ENCODE measurements at regions not wholly inside any gene's neighbourhood (a gene's known extent, or its start where the extent isn't known, plus 50 kb on each side); places are given as distances from the start of the nearest gene placed in this dataset.

DNA sequence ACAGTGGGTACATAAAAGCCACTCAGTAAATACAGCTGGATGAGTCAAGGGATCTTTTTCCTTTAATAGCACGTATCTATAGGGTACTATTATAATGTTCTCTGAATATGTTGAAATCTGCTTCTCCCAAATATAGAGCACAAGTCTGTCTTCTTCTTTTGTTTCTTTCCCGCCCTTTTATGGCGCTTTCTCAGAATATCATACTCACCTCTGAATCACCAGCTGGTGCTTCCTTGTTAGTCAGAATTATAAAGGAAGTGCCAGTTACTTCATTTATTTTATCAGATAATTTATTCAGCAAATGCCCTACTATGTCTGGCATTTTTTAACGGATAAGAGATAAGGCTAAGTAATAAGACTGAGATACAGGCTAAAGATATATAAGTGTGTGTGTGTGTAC lies 772.9 kb downstream of the SORCS3 start:
- TF ChIP-seq, protein P1, sequence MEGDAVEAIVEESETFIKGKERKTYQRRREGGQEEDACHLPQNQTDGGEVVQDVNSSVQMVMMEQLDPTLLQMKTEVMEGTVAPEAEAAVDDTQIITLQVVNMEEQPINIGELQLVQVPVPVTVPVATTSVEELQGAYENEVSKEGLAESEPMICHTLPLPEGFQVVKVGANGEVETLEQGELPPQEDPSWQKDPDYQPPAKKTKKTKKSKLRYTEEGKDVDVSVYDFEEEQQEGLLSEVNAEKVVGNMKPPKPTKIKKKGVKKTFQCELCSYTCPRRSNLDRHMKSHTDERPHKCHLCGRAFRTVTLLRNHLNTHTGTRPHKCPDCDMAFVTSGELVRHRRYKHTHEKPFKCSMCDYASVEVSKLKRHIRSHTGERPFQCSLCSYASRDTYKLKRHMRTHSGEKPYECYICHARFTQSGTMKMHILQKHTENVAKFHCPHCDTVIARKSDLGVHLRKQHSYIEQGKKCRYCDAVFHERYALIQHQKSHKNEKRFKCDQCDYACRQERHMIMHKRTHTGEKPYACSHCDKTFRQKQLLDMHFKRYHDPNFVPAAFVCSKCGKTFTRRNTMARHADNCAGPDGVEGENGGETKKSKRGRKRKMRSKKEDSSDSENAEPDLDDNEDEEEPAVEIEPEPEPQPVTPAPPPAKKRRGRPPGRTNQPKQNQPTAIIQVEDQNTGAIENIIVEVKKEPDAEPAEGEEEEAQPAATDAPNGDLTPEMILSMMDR (IDR thresholded peaks at IDR 0.05; ENCODE audit: control insufficient read depth, extremely low read depth, insufficient read depth): no peak
- no peak for DNase-seq (ENCODE audit: low read depth)
- H3K4me3 ChIP-seq (ENCODE audit: low read depth, low read length): no peak overlapping the region

GRCh38 chr10:105409370-105409769 lies 768.3 kb downstream of the SORCS3 start:
- H3K4me3 ChIP-seq (ENCODE audit: low read depth, low read length): no peak overlapping the region

DNA sequence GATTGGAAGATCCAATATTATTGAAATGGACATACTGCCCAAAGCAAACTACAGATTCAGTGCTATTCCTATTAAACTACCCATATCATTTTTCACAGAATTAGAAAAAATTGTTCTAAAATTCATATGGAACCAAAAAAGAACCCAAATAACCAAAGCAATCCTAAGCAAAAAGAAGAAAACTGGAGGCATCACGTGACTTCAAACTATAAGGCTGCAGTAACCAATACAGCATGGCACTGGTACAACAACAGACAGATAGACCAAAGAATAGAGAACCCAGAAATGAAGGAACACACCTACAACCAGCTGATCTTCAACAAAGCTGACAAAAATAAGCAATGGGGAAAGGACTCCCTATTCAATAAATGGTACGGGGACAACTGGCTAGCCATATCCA lies 765.4 kb downstream of the SORCS3 start:
- H3K4me3 ChIP-seq (ENCODE audit: low read depth, low read length): no peak overlapping the region
- TF ChIP-seq, protein P1 (IDR thresholded peaks at IDR 0.05; ENCODE audit: control insufficient read depth, extremely low read depth, insufficient read depth): no peak
- no peak for DNase-seq (ENCODE audit: low read depth)

More at GRCh38 chr10:105409370-105409769, 768.3 kb downstream of the SORCS3 start:
- TF ChIP-seq, protein P1 (IDR thresholded peaks at IDR 0.05; ENCODE audit: control insufficient read depth, extremely low read depth, insufficient read depth): no peak
- DNase-seq (ENCODE audit: low read depth): no peak

DNA sequence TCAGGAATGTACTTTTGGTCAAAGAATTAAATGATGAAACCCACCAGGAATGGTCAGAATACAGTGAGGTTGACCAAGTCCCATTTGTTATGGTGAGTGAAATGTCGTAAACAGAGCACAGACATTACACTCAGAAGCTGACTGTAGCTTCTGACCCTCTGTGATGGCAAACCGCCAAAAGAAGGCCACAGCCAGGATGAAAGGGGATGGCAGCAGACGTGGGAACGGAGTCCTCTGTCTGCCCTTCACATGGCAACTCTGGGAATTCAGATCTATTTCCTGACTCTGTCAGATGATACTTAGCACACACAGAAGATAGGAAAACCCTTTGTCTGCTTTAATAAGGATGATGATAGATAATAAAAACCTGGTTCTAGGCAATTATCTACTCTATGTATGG lies 757.1 kb downstream of the SORCS3 start:
- H3K4me3 ChIP-seq (ENCODE audit: low read depth, low read length): no peak overlapping the region
- TF ChIP-seq, protein P1 (IDR thresholded peaks at IDR 0.05; ENCODE audit: control insufficient read depth, extremely low read depth, insufficient read depth): no peak
- DNase-seq (ENCODE audit: low read depth): no peak

- TF ChIP-seq, protein P1 (IDR thresholded peaks at IDR 0.05; ENCODE audit: control insufficient read depth, extremely low read depth, insufficient read depth): no peak
- no peak for DNase-seq (ENCODE audit: low read depth)
- H3K4me3 ChIP-seq (ENCODE audit: low read depth, low read length): no peak overlapping the region
Measured at GRCh38 chr10:105391670-105392351, 750.7 kb downstream of the SORCS3 start.

DNA sequence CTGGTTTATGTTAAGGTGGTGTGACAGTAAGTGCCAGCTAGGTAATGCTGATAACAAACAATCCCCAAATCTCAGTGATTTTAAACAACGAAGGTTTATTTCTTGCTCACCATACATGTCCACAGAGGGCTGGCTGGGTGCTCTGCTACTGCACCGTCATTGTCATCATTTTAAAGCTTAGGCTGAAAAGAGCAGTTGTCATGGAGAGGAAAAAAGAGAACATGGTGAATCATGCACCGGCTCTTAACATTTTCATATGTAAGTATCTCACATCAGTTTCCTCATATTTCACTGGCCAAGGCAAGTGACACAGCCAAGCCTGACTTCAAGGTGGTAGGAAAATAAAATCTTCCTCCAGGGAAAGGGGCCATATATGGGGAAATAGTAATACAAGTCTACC lies 746.9 kb downstream of the SORCS3 start:
- DNase-seq (ENCODE audit: low read depth): no peak
- TF ChIP-seq, protein P1 (IDR thresholded peaks at IDR 0.05; ENCODE audit: control insufficient read depth, extremely low read depth, insufficient read depth): no peak
- H3K4me3 ChIP-seq (ENCODE audit: low read depth, low read length): no peak overlapping the region

DNA sequence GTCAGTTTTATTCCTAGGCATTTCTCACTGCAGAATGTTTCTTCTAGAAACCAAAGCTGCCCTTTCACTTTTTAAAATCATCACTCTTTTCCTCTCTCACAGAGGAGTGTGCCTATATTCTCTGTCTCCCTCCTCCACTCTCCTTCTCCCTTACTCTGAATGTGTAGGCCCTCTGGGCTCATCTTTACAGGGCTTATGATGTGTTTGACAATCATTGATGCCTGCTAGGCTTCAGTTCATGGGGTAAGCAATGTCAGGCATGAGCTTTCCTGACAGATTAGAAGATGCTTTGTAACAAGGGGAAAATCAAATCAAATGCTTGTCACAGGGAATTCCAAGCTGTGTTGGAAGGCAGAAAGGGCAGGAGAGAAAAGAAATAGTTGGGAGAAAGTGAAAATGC lies 742.9 kb downstream of the SORCS3 start:
- TF ChIP-seq, protein P1 (IDR thresholded peaks at IDR 0.05; ENCODE audit: control insufficient read depth, extremely low read depth, insufficient read depth): no peak
- H3K4me3 ChIP-seq (ENCODE audit: low read depth, low read length): no peak overlapping the region
- DNase-seq (ENCODE audit: low read depth): no peak

Data from LNCaP clone FGC (cell line).